ENCODE measurements at regions not wholly inside any gene's neighbourhood (a gene's known extent, or its start where the extent isn't known, plus 50 kb on each side); places are given as distances from the start of the nearest gene placed in this dataset.
"Not testable (repeated sequence)": the region's sequence is repeated elsewhere in the genome, so short reads cannot be mapped to it uniquely, and the experiment has no call there.

DNA sequence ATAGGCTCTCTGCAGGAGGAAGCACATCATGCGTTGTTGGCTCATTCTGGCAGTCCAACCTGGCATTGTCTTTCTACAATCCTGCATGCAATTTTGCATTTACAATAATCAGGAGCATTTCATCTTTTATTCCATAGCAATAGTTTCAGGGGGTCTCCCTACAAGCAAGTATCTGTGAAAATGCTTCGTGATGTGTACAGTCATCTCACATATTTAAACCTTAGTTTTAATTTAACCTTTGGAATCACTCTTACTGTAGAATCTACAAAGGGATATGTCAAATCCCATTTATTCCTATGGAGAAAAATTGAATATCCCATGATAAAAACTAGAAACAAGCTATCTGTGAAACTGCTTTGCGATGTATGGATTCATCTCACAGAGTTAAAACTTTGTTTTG lies 112.0 kb upstream of the WSB1 start:
- no peak for DNase-seq (ENCODE audit: low spot score)
- no peak for TF ChIP-seq CTCF (IDR thresholded peaks at IDR 0.05; ENCODE audit: extremely low read depth, missing control alignments)

- TF ChIP-seq CTCF (IDR thresholded peaks at IDR 0.05; ENCODE audit: extremely low read depth, missing control alignments) = peak; percentile 5
- not testable (repeated sequence) for DNase-seq (ENCODE audit: low spot score)
Observed at GRCh38 chr17:27197505-27197904, 96.4 kb upstream of the WSB1 start.

GRCh38 chr17:27199948-27200347 lies 94.0 kb upstream of the WSB1 start:
- DNase-seq (ENCODE audit: low spot score) = no peak

DNA sequence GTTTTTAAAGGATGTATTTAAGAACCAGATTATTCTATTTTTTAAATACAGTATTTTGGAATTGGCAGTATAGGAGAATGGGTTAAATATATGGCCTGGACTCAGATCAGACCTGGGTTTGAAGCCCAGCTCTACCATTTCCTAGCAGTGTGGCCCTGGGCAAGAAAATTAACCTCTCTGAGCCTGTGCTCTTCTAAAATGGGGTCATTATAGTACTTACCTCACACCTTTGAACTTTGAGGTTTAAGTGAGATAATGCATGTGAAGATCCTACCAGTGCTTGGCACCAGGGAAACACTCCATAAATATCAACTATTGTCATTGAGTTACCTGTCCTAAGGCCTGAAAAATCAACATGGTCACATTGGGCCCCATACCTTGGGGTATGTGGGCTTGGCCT lies 93.4 kb upstream of the WSB1 start:
- no peak for TF ChIP-seq CTCF (IDR thresholded peaks at IDR 0.05; ENCODE audit: extremely low read depth, missing control alignments)
- no peak for DNase-seq (ENCODE audit: low spot score)

More at GRCh38 chr17:27199948-27200347, 94.0 kb upstream of the WSB1 start:
- no peak for TF ChIP-seq CTCF (IDR thresholded peaks at IDR 0.05; ENCODE audit: extremely low read depth, missing control alignments)

- no peak for DNase-seq (ENCODE audit: low spot score)
- no peak for TF ChIP-seq CTCF (IDR thresholded peaks at IDR 0.05; ENCODE audit: extremely low read depth, missing control alignments)
Observed at GRCh38 chr17:27203241-27203640, 90.7 kb upstream of the WSB1 start.

DNA sequence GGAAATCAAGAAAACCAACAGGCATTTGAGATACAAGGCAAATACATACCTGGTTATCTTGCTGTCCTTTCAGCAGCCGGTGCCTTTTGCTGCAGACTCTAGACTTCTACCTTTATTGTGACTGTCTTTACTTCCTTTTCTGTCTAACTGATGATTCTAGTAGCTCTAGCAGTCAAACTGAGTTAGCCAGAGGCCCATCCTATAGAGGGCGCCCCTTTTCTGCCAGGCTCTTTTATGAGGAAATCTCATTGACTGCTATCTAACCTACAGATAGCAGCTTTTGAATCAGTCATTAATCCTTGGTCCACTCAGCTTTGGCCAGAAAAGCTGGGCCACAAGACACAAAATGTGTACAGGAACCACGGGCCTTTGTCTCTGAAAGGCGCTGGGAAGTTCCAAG lies 87.5 kb upstream of the WSB1 start:
- TF ChIP-seq CTCF (IDR thresholded peaks at IDR 0.05; ENCODE audit: extremely low read depth, missing control alignments) = no peak
- no peak for DNase-seq (ENCODE audit: low spot score)

DNA sequence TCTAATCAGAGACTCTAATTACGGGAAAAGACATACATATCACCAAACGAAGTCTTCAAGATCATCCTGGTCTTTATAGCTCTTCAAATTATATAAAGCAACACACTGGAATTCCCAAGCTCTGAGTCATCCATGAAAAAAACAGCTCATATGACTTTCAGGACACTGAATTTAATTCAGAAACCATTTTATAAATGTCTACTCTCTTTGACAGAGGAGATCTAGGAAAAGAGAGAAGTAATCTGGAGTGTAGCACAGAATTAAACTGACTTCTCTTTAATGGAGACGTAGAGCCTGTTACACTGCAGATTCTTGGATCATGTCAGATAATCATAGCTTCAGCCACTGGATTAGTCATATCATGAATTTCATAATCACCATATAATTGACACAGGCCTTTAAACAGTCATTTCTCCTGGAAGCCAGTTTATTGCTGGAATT lies 86.8 kb upstream of the WSB1 start:
- no peak for DNase-seq (ENCODE audit: low spot score)
- TF ChIP-seq CTCF (IDR thresholded peaks at IDR 0.05; ENCODE audit: extremely low read depth, missing control alignments) = no peak

GRCh38 chr17:27208370-27208769 lies 85.5 kb upstream of the WSB1 start:
- DNase-seq (ENCODE audit: low spot score) = not testable (repeated sequence)
